H9 (cell line): ENCODE measurements at regions not wholly inside any gene's neighbourhood (a gene's known extent, or its start where the extent isn't known, plus 50 kb on each side); places are given as distances from the start of the nearest gene placed in this dataset.

ENCODE experiments used
- DNase-seq: peaks from one replicate; pipeline ENCODE4 v3.0.0-alpha.2; 2017
- H2AFZ ChIP-seq: one replicate; pipeline ENCODE4 v1.6.1; 2013; ENCODE audit warnings: mild to moderate bottlenecking, low read length, control low read depth, moderate library complexity
- H2AK5ac ChIP-seq: 2 replicates; pipeline ENCODE4 v1.6.1; 2013; ENCODE audit warnings: low read length, control low read depth, mixed read lengths; ENCODE audit not compliant: insufficient read length
- H2BK120ac ChIP-seq: one replicate; pipeline ENCODE4 v1.6.1; 2013; ENCODE audit warnings: low read depth, mild to moderate bottlenecking, low read length, control low read depth, inconsistent platforms; ENCODE audit not compliant: poor library complexity, severe bottlenecking
- H2BK12ac ChIP-seq: 2 replicates; pipeline ENCODE4 v1.6.1; 2013; ENCODE audit warnings: low read length, control low read depth, mixed read lengths, low read depth; ENCODE audit not compliant: insufficient read length
- H2BK15ac ChIP-seq: 2 replicates; pipeline ENCODE4 v1.6.1; 2013; ENCODE audit warnings: low read depth, low read length, control low read depth
- H2BK20ac ChIP-seq: one replicate; pipeline ENCODE4 v1.6.1; 2013; ENCODE audit warnings: low read depth, mild to moderate bottlenecking, low read length, control low read depth, inconsistent platforms; ENCODE audit not compliant: poor library complexity, severe bottlenecking
- H2BK5ac ChIP-seq: 2 replicates; pipeline ENCODE4 v1.6.1; 2013; ENCODE audit warnings: low read length, control low read depth, mixed read lengths; ENCODE audit not compliant: insufficient read length
- H3K14ac ChIP-seq: 2 replicates; pipeline ENCODE4 v1.6.1; 2013; ENCODE audit warnings: low read length, control low read depth; ENCODE audit not compliant: insufficient read depth
- H3K18ac ChIP-seq: 2 replicates; pipeline ENCODE4 v1.6.1; 2013; ENCODE audit warnings: low read depth, mild to moderate bottlenecking, mixed read lengths, low read length, control low read depth; ENCODE audit not compliant: insufficient read length
- H3K23ac ChIP-seq: 2 replicates; pipeline ENCODE4 v1.6.1; 2013; ENCODE audit warnings: low read length, control low read depth, mixed read lengths, low read depth; ENCODE audit not compliant: insufficient read length
- H3K23me2 ChIP-seq: 2 replicates; pipeline ENCODE4 v1.6.1; 2013; ENCODE audit warnings: low read depth, mild to moderate bottlenecking, mixed read lengths, low read length, control low read depth; ENCODE audit not compliant: insufficient read length, poor library complexity, severe bottlenecking
- H3K27ac ChIP-seq: 2 replicates; pipeline ENCODE4 v1.5.1; 2013; ENCODE audit warnings: low read length, control low read depth, mixed read lengths, low read depth; ENCODE audit not compliant: insufficient read length
- H3K27me3 ChIP-seq: 2 replicates; pipeline ENCODE4 v1.6.1; 2013; ENCODE audit warnings: low read length, control low read depth, inconsistent platforms; ENCODE audit not compliant: insufficient read depth
- H3K4ac ChIP-seq: 2 replicates; pipeline ENCODE4 v1.6.1; 2013; ENCODE audit warnings: low read depth, mild to moderate bottlenecking, control low read depth, inconsistent platforms, low read length, moderate library complexity
- H3K4me1 ChIP-seq: 2 replicates; pipeline ENCODE4 v1.6.1; 2013; ENCODE audit warnings: low read length, control low read depth, inconsistent platforms; ENCODE audit not compliant: insufficient read depth
- H3K4me2 ChIP-seq: 2 replicates; pipeline ENCODE4 v1.6.1; 2013; ENCODE audit warnings: low read length, control low read depth, mixed read lengths; ENCODE audit not compliant: insufficient read length, insufficient read depth
- H3K56ac ChIP-seq: 2 replicates; pipeline ENCODE4 v1.6.1; 2013; ENCODE audit warnings: low read depth, mild to moderate bottlenecking, mixed read lengths, low read length, control low read depth; ENCODE audit not compliant: insufficient read length
- H3K79me1 ChIP-seq: 2 replicates; pipeline ENCODE4 v1.6.1; 2013; ENCODE audit warnings: low read depth, mild to moderate bottlenecking, moderate library complexity, low read length, control low read depth, inconsistent platforms; ENCODE audit not compliant: insufficient read depth, poor library complexity, severe bottlenecking
- H3K79me2 ChIP-seq: 2 replicates; pipeline ENCODE4 v1.6.1; 2013; ENCODE audit warnings: low read length, control low read depth, inconsistent platforms; ENCODE audit not compliant: insufficient read depth
- H3K9ac ChIP-seq: 2 replicates; pipeline ENCODE4 v1.6.1; 2013; ENCODE audit warnings: low read length, control low read depth, mixed read lengths; ENCODE audit not compliant: insufficient read length; ENCODE audit errors: extremely low read depth
- H3K9me3 ChIP-seq: one replicate; pipeline ENCODE4 v1.6.1; 2013; ENCODE audit warnings: low read depth, low read length, inconsistent platforms; ENCODE audit not compliant: control insufficient read depth
- H3T11ph ChIP-seq: one replicate; pipeline ENCODE4 v1.6.1; 2013; ENCODE audit warnings: mild to moderate bottlenecking, low read length, control low read depth, inconsistent platforms
- H4K20me1 ChIP-seq: one replicate; pipeline ENCODE4 v1.6.1; 2013; ENCODE audit not compliant: control insufficient read depth, insufficient read length, insufficient read depth
- H4K5ac ChIP-seq: 2 replicates; pipeline ENCODE4 v1.6.1; 2013; ENCODE audit warnings: low read depth, mild to moderate bottlenecking, mixed read lengths, low read length, control low read depth; ENCODE audit not compliant: insufficient read length
- H4K8ac ChIP-seq: replicated peaks from 2 replicates; pipeline ENCODE4 v1.6.1; 2013; ENCODE audit warnings: low read length, control low read depth, mixed read lengths, low read depth; ENCODE audit not compliant: insufficient read length
- H4K91ac ChIP-seq: 2 replicates; pipeline ENCODE4 v1.6.1; 2013; ENCODE audit warnings: low read depth, mild to moderate bottlenecking, moderate library complexity, mixed read lengths, low read length, control low read depth; ENCODE audit not compliant: insufficient read length
- H3K27ac Mint-ChIP-seq, 3 experiments: 2 replicates in 2 of 3; 3 replicates in 1 of 3; pipeline ENCODE4 v1.8.0; 2020 to 2021; ENCODE audit warnings: mixed read lengths in 3 of 3, mild to moderate bottlenecking in 1 of 3, moderate library complexity in 1 of 3
- H3K27me3 Mint-ChIP-seq: 2 replicates; pipeline ENCODE4 v1.8.0; 2021; ENCODE audit warnings: low read depth, mild to moderate bottlenecking, moderate library complexity, mixed read lengths
- H3K36me3 Mint-ChIP-seq, 3 experiments: 2 replicates in 2 of 3; 3 replicates in 1 of 3; pipeline ENCODE4 v1.8.0; 2020 to 2021; ENCODE audit warnings: low read depth in 3 of 3, mixed read lengths in 3 of 3; ENCODE audit not compliant: insufficient read depth in 1 of 3
- H3K4me1 Mint-ChIP-seq, 2 experiments: 2 replicates each; pipeline ENCODE4 v1.8.0; 2020; ENCODE audit warnings: mixed read lengths in 2 of 2
- H3K4me3 Mint-ChIP-seq, 2 experiments: 2 replicates in 1 of 2; 3 replicates in 1 of 2; pipeline ENCODE4 v1.8.0; 2020 to 2021; ENCODE audit warnings: mild to moderate bottlenecking in 2 of 2, mixed read lengths in 2 of 2, moderate library complexity in 1 of 2
- H3K9me3 Mint-ChIP-seq, 2 experiments: 2 replicates in 1 of 2; 3 replicates in 1 of 2; pipeline ENCODE4 v1.8.0; 2020; ENCODE audit warnings: mild to moderate bottlenecking in 2 of 2, mixed read lengths in 2 of 2, moderate library complexity in 1 of 2
- WGBS: extraction: QIAGEN DNeasy Blood & Tissue Kit; methylation state at CpG from one replicate; pipeline ENCODE4 v1.1.7; 2013; ENCODE audit warnings: missing lambda C conversion rate, low lambda C conversion rate, mixed read lengths; ENCODE audit not compliant: insufficient read length; ENCODE audit errors: extremely low coverage; 5-methylcytosine and 5-hydroxymethylcytosine counted together
- TF ChIP-seq, protein P1 (sequence below): fragments of 200-600 bp; sonication (generic); conservative IDR thresholded peaks from 3 replicates; pipeline ENCODE4 v1.8.0; 2021; ENCODE audit warnings: antibody characterized with exemption, mild to moderate bottlenecking

DNA sequence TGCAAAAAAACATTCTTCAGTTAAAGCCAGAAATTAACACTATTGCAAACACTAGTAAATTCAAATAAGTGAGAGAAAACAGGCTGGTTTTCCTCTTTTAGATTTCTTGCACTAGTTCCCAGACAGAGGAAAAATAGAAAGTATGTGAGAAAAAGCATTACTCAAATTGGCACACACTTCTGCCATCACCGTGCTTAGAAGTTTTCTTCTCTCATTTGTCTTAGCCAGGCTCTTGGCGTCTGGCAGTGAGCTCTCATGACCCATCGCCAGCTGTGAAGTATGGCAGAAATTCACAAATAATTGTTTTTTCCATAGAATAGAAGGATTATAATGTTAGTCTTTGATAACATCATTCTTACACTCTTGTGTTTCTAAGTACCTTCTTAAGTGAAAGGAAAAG lies 515.9 kb downstream of the GBE1 start:
- Histone ChIP-seq H4K8ac (no peak overlapping the region), H4K20me1 (no peaks in the 10 kb centered on the region), H2BK120ac (no peak overlapping the region), H3T11ph (no peak overlapping the region), H4K91ac (no peak overlapping the region), H3K9ac (no peak overlapping the region), H3K14ac (no peak overlapping the region), H2AK5ac (no peak overlapping the region), H3K27me3 (no peaks in the 10 kb centered on the region), H3K4ac (no peak overlapping the region), H4K5ac (no peak overlapping the region), H3K27ac (no peak overlapping the region), H3K9me3 (no peaks in the 10 kb centered on the region), H3K18ac (no peak overlapping the region), H2BK15ac (no peak overlapping the region), H2BK5ac (no peak overlapping the region), H2BK12ac (no peak overlapping the region), H3K79me2 (no peaks in the 10 kb centered on the region), H2AFZ (no peak overlapping the region), H3K4me1 (no peaks in the 10 kb centered on the region), H3K56ac (no peak overlapping the region), H3K23ac (no peak overlapping the region), H3K23me2 (no peaks in the 10 kb centered on the region), H3K79me1 (no peaks in the 10 kb centered on the region), H2BK20ac (no peak overlapping the region), H3K4me2 (no peak overlapping the region)
- H3K4me3 Mint-ChIP-seq: no peak overlapping the region
- TF ChIP-seq, protein P1, sequence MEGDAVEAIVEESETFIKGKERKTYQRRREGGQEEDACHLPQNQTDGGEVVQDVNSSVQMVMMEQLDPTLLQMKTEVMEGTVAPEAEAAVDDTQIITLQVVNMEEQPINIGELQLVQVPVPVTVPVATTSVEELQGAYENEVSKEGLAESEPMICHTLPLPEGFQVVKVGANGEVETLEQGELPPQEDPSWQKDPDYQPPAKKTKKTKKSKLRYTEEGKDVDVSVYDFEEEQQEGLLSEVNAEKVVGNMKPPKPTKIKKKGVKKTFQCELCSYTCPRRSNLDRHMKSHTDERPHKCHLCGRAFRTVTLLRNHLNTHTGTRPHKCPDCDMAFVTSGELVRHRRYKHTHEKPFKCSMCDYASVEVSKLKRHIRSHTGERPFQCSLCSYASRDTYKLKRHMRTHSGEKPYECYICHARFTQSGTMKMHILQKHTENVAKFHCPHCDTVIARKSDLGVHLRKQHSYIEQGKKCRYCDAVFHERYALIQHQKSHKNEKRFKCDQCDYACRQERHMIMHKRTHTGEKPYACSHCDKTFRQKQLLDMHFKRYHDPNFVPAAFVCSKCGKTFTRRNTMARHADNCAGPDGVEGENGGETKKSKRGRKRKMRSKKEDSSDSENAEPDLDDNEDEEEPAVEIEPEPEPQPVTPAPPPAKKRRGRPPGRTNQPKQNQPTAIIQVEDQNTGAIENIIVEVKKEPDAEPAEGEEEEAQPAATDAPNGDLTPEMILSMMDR: no peak
- DNase-seq: no peak
- no CpG with 5 or more reads among the region's 3 CpGs for whole genome bisulfite sequencing
- H3K36me3 Mint-ChIP-seq: no peaks in the 10 kb centered on the region
- H3K9me3 Mint-ChIP-seq: no peaks in the 10 kb centered on the region
- peaks cover 10 to 12% of the 10 kb centered on the region in 2 experiments for H3K4me1 Mint-ChIP-seq
- no peaks in the 10 kb centered on the region for H3K27me3 Mint-ChIP-seq
- no peak overlapping the region for H3K27ac Mint-ChIP-seq
